Muscle of back (tissue), 3 donors: ENCODE measurements at regions not wholly inside any gene's neighbourhood (a gene's known extent, or its start where the extent isn't known, plus 50 kb on each side); places are given as distances from the start of the nearest gene placed in this dataset.
A peak's percentile ranks its signal among the peaks of the same experiment; 100 is the strongest.
"Not testable (repeated sequence)": the region's sequence is repeated elsewhere in the genome, so short reads cannot be mapped to it uniquely, and the experiment has no call there.

Source experiments
- DNase-seq, 3 donors: peaks; one replicate each; pipeline versions ENCODE4 v3.0.0 to v3.0.0-alpha.2; 2013

- DNase-seq = peak in 1 of 3 donors; percentile 2
Measured at GRCh38 chr3:166993015-166993630, 387.0 kb downstream of the ZBBX start.

- no peak for DNase-seq
Measured at GRCh38 chr3:166986000-166986399, 394.1 kb downstream of the ZBBX start.

- not testable (repeated sequence) for DNase-seq
Measured at GRCh38 chr3:166975796-166976195, 404.3 kb downstream of the ZBBX start.

- not testable (repeated sequence) for DNase-seq
Measured at GRCh38 chr3:166967714-166968113, 412.4 kb downstream of the ZBBX start.

GRCh38 chr3:166962911-166963310 lies 417.2 kb downstream of the ZBBX start:
- no peak for DNase-seq

GRCh38 chr3:166957121-166957520 lies 423.0 kb downstream of the ZBBX start:
- DNase-seq = peak; percentile 6 to 32 (median 23)

GRCh38 chr3:166955201-166955939 lies 424.7 kb downstream of the ZBBX start:
- no peak for DNase-seq

- no peak for DNase-seq
Measured at GRCh38 chr3:166934879-166935278, 445.2 kb downstream of the ZBBX start.

GRCh38 chr3:166917437-166917836 lies 462.7 kb downstream of the ZBBX start:
- no peak for DNase-seq

- no peak for DNase-seq
Measured at GRCh38 chr3:166902374-166902773, 477.7 kb downstream of the ZBBX start.

- no peak for DNase-seq
Measured at GRCh38 chr3:166900866-166901577, 479.1 kb downstream of the ZBBX start.

GRCh38 chr3:166897811-166898210 lies 482.3 kb downstream of the ZBBX start:
- no peak for DNase-seq

GRCh38 chr3:166889241-166889640 lies 490.9 kb downstream of the ZBBX start:
- no peak for DNase-seq

- no peak for DNase-seq
Measured at GRCh38 chr3:166879661-166880060, 500.4 kb downstream of the ZBBX start.

GRCh38 chr3:166877971-166878370 lies 502.1 kb downstream of the ZBBX start:
- peak; percentile 2 to 33 (median 10) for DNase-seq

GRCh38 chr3:166864473-166865467 lies 515.3 kb downstream of the ZBBX start:
- no peak for DNase-seq

GRCh38 chr3:166860217-166860616 lies 519.9 kb downstream of the ZBBX start:
- no peak for DNase-seq

- DNase-seq = no peak
Measured at GRCh38 chr3:166844329-166844728, 535.8 kb downstream of the ZBBX start.

GRCh38 chr3:166842784-166843183 lies 537.3 kb downstream of the ZBBX start:
- not testable (repeated sequence) for DNase-seq

- no peak for DNase-seq
Measured at GRCh38 chr3:166837535-166837934, 542.6 kb downstream of the ZBBX start.

- DNase-seq = peak in 1 of 3 donors; percentile 5
Measured at GRCh38 chr3:166836836-166837235, 543.3 kb downstream of the ZBBX start.

GRCh38 chr3:166829896-166830295 lies 550.2 kb downstream of the ZBBX start:
- peak in 1 of 3 donors; percentile 2 for DNase-seq
